NCI-H128 (cell line): ENCODE measurements at regions not wholly inside any gene's neighbourhood (a gene's known extent, or its start where the extent isn't known, plus 50 kb on each side); places are given as distances from the start of the nearest gene placed in this dataset.
"Not testable (repeated sequence)": the region's sequence is repeated elsewhere in the genome, so short reads cannot be mapped to it uniquely, and the experiment has no call there.

Experiments used
- DNase-seq: peaks from one replicate; lab custom pipeline; 2025; ENCODE audit not compliant: unreplicated experiment; lab: John Stamatoyannopoulos, UW

GRCh38 chr14:25440382-25440781, 390.4 kb upstream of the STXBP6 start:
- not testable (repeated sequence) for DNase-seq

DNA sequence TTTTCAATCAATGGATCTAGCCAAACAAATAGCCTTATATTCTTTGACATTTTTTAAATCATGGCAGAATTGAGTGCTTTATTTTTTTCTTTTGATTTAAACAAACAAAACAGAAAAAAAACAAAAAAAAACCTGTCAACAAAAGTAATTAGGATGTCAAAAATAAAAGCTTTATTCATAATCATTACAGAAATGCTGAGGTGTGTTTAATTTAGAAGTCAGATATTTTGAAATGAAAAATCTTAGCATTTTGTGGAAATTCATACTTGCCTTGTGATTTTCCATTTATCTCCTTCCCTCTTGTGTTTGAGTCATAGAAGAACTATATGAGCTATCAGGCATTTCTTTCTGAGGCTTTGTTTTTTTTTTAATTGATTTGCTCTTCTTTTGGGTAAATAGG, 387.0 kb upstream of the STXBP6 start:
- DNase-seq, result no peak

DNA sequence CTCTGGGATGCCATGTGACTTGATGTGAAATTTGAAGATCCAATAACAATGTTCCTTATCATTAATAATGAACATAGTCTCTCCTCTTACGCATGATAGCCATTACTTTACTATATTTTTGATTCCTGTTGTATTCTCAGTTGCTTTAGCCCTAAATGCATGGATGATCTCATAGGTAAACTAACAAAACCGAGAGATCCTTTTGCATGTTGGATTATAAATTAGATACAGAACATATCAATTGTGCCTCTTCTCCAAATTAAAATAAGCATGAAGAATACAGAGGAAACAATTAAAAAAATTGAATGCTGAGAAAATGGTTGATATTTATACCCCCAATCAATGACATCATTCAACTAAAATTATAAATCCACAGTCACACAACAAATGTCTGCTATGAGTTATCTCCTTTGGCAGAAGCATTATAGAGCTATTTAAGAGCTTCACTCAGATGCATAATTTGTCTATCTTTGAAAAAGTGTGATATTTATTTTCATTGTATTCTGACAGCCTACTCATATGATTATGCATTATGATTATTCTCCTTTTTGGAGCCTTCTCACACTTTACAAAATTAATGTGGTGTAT, 386.4 kb upstream of the STXBP6 start:
- DNase-seq, result no peak

DNA sequence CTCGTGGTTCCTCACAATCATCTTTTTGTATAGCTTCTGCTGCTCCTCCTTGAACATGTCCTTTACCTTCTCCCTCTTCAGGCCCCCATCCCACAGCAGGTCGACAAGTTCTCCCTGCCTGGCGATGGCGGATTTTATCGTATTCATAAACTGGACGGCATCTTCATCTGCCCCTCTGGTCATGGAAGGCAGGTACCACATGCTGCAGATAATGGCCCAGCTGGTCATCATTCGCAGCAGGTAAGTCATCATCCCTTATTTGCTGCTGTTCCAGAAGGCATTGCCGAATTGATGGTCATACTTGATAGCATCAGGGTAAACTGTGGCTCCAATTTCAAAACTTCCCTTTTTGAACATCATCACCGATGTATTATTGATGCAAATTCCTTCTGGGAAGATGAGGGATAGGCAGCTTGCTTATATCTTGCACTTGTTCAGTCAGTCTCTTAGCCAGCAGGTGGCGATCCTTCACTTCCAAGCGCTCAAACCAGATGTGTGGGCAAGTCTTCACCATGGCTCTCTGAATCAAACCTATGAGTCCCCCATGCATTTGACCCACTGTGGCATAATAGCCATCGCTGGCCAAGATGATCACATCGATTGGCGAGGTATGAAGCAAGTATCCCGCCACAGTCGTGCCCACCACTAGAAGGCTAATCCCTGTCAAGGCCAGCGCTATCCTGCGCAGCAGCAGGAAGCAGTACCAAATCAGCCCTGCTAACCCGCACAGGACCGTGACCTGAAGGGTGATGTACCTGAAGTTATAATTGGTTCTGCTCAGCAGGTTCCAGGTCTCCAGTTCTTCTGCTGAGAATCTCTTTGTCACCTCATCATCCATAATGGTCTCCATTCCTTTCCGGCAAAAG, 381.5 kb upstream of the STXBP6 start:
- no peak for DNase-seq

DNA sequence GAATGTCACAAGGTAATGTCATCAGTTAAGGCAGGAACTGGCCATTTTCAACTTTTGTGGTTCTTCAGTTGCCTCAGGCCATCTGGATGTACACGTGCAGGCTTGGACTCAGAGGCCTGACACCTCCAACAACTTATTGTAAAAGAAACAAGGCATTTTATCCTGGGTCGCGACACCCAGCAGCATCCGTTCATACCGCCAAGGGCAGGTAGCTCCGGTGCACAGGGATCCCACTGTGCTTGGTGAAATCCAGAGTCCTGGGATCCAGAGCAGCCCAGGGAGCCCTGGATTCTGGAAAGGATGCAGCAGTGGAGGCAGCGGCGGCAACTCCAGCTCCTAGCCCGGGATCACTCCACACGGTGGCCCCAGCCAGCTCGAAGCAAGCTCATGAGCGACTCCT, 380.9 kb upstream of the STXBP6 start:
- DNase-seq, result no peak

DNA sequence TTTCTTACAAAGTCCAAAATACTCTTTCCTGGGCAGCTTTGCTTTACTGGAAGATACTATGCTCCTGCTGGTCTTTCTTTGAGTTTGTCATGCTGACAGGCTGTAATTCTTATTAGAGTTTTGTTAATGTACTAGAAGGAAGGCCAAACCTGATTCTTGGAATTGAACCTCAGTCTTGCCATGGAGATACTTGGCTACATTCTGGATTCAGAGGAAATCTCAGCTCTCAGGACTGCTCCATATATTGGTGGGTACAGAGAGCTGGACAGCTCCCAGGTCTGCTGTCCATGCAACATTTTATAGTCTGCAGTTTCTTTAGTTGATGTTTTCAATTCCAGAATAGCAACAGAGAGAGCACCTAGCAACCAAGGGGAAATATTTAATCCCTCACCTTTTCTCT, 363.1 kb upstream of the STXBP6 start:
- no peak for DNase-seq

DNA sequence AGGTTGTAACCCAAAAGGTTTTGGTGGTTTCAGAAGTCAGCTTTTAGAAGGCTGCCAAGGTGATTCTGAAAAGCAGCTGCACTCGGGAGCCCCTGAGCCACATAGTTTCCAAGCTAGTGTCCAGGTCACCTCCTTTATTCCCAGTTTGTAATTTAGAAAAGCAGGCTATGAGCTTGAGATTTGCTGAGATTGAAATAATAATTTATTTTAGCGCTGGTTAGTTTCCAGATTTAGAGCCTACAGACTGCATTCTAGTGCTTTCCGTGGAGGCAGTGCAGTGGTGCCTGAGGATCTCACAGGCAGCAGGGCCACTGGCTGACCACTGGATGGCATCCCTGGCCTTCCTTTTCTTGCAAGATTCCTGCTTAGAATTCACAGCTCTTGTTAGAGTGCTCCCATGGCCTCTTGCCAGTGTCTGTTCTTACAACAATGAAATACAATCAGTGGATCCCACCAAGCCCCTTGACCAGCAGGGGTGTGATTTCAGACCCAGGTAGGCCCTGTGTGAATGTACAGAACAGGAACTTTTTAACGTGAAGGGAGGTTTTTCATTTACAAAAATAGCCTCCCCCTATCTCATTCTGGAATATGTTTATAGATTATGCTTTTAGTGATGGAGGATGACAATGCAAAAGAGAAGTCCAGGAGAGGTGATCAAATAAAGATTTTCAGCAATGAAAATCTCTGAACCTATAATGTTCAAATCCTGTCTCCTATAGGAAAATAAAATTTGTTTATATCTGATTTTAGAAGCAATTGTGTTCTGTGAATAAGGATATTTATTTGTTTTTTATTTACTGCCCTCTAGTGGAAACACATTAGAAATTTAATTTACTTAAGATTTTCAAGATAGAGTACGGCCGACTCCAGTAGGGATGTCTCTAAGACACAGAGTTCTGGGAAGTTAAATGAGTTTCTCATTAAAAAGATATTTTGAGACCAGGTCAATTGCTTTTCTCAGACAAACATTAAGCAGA, 362.1 kb upstream of the STXBP6 start:
- DNase-seq, result no peak

DNA sequence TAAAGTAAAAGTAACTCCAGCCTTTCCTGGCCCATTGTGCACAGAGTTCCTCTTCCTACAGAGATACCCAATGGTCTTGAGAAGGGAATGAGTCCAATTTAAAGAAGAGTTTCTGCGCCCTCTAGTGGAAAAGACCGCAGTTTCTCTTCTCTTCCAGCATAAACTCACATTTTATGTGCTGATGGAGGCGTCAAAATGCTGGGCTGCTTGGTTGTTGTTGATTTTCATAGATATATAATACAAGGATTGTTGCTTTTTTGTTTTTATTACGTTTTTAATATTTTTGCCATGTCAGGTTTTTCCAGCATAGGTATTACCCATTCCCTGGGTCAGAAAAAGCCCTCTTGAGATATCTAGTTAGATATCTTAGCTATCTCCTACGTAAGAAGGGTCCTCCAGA, 356.9 kb upstream of the STXBP6 start:
- no peak for DNase-seq

GRCh38 chr14:25400607-25401206, 350.8 kb upstream of the STXBP6 start:
- DNase-seq, result no peak

- no peak for DNase-seq
Measured at GRCh38 chr14:25396128-25396527, 346.2 kb upstream of the STXBP6 start.

GRCh38 chr14:25394791-25395391, 344.9 kb upstream of the STXBP6 start:
- DNase-seq, result no peak

GRCh38 chr14:25394356-25394755, 344.4 kb upstream of the STXBP6 start:
- no peak for DNase-seq

- no peak for DNase-seq
Measured at GRCh38 chr14:25389948-25390347, 340.0 kb upstream of the STXBP6 start.

- no peak for DNase-seq
Measured at GRCh38 chr14:25381498-25381897, 331.6 kb upstream of the STXBP6 start.

DNA sequence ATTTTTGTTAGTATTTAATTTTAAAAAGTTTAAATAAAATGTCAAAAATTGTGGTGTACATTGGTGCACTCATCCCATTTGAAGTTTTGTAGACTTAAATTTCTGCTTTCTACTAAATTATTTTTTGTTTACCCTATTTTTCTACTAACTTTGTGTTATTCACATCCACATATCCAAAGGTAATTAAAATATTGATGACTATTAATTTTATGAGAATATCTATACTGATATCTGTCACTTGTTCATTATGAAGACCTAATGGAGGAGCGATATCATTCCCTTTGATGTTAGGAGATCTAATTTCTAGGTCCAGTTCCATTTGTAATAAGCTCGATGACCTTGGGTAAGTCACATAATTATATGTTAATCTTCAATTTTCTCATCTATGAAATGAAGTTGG, 325.7 kb upstream of the STXBP6 start:
- DNase-seq, result no peak

DNA sequence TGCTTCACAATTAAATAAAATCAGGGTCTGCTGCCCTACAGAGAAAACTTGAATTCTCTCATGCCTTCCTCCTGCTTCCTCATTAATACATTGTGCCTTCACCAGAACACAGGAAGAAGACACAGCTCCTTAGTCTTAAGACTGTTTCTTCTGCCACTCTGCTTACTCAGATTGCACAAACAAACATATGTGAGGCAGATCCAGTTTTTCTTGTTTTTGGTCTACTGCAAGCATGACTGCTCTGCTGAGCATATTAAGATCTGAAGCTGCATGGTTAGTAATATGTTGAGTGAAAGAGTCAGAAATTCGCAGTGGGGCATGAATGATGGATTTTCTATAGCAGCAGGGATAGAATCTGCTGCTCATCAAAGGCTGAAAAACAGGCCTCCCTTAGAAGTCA, 321.1 kb upstream of the STXBP6 start:
- no peak for DNase-seq

GRCh38 chr14:25370057-25370456, 320.1 kb upstream of the STXBP6 start:
- not testable (repeated sequence) for DNase-seq

- no peak for DNase-seq
Measured at GRCh38 chr14:25358330-25358729, 308.4 kb upstream of the STXBP6 start.

- no peak for DNase-seq
Measured at GRCh38 chr14:25351269-25351668, 301.3 kb upstream of the STXBP6 start.

DNA sequence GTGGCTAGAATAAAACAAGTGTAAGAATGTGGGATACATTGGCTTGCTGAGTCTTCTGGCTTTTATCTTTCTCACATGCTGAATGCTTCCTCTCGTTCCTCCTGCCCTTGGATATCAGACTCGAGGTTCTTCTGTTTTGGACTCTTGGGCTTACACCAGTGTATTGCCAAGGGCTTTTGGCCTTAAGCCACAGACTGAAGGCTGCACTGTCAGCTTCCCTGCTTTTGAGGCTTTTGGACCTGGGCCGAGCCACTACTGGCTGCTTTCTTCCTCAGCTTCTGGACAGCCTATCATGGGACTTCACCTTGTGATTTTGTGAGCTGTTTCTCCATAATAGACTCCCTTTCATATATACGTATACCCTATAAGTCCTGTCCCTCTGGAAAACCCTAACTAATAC, 300.9 kb upstream of the STXBP6 start:
- no peak for DNase-seq

DNA sequence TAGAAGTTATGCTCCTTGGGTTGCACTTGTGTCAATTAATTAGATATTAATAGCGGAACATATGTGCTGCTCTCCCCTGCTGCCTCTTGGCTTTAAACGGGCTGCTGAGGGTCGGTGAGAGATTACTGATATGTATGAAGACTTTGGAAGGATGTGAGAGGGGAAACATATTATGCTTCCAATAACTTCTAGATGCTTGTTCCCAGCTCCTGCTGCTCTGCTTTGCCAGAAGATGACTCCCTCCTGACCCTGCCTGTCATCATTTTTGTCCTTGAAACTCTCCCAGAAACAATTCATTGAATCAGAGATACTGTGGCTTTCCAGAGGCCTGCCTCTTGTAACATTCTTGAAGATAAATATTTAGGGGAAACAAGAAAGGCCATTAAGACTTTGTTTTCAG, 300.1 kb upstream of the STXBP6 start:
- no peak for DNase-seq
